ENCODE measurements at regions not wholly inside any gene's neighbourhood (a gene's known extent, or its start where the extent isn't known, plus 50 kb on each side); places are given as distances from the start of the nearest gene placed in this dataset.

GRCh38 chr7:149654588-149654987, 118.8 kb downstream of the ZNF467 start:
- TF ChIP-seq CTCF (IDR thresholded peaks at IDR 0.05; ENCODE audit: low read length) (no peak), EZH2 (IDR thresholded peaks at IDR 0.05; ENCODE audit: borderline replicate concordance, low read length) (no peak)
